AG10803 (cell line): ENCODE measurements at regions not wholly inside any gene's neighbourhood (a gene's known extent, or its start where the extent isn't known, plus 50 kb on each side); places are given as distances from the start of the nearest gene placed in this dataset.

ENCODE experiments used
- DNase-seq: peaks from one replicate; pipeline ENCODE4 v3.0.0; 2010; ENCODE audit warnings: low read depth
- H3K4me3 ChIP-seq: 2 replicates; pipeline ENCODE4 v1.5.1; 2011; ENCODE audit warnings: mild to moderate bottlenecking, low read length, control low read depth
- CTCF ChIP-seq: conservative IDR thresholded peaks from 2 replicates; pipeline ENCODE4 v1.5.1; 2011; ENCODE audit warnings: mild to moderate bottlenecking, low read length, control low read depth, inconsistent platforms

DNA sequence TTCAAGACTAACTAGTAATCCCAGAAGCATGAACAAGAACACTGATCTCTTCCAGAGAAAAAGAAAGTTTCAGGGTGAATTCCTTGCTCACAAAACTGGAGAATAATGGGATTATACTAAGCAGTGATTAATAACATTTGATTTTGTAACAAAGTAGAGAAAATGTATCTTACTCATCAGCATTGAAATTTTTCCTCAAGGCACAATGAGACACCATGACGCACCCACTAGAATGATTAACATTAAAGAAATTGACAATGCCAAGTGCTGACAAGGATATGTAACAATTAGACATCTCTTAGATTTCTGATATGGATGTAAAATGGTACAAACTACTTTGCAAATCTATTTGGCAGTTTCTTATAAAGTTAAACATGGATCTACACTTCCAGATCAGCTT lies 101.1 kb upstream of the EPHA4 start:
- TF ChIP-seq CTCF, result no peak
- no peak for DNase-seq
- H3K4me3 ChIP-seq, result no peak overlapping the region

GRCh38 chr2:221671515-221671914 lies 99.4 kb upstream of the EPHA4 start:
- H3K4me3 ChIP-seq, result no peak overlapping the region
- TF ChIP-seq CTCF, result no peak
- no peak for DNase-seq

DNA sequence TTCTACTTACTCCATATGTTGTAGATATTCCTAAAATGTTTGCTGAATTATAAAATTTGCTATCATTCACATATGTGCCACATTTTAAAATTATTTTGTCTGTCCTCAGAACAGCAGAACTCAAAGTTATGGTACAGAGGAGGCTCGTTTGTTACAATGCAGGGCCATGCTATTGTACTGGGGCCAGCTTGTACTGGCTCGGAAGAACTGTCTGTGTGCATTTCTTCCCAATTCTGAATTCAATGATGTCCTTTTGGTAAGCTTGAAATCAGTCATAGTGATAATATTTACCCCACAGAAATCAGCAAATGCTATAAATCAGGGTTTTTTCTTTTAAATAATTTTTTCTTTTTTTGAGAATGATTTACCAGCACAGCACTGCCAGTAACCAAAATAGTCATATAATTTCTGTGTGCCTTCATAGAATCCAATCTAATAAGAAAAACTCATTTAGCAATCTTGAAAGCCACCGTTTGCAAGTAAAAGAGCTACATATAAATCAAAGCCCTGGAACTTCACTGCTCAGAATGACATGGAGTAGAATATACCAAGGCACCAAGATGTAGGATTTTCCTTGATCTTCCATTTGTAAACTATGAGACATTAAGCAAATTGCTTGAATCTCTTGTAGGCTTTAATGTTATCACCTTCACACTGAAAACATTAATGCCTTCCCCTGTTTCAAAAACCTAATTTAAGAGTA lies 90.7 kb upstream of the EPHA4 start:
- H3K4me3 ChIP-seq, result no peak overlapping the region
- no peak for TF ChIP-seq CTCF
- DNase-seq, result no peak

DNA sequence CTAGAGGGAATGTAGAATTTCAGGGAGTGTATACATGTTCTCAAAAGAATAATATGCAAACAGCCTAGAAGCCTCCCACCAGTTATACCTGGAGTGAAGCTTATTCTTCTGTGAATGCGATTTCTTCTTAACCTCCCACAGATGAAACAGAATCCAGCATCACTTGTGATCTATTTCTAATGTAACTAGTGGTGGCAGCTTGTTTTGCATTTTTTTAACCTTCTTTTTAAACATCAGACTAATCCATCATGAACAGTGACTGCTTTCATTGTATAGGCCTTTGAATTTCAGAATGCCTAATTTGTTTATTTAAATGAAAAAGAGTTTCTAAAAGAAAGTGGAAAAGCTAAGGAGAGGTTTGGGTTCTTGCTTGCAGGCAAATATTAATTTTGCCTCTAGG lies 85.7 kb upstream of the EPHA4 start:
- no peak for TF ChIP-seq CTCF
- H3K4me3 ChIP-seq, result no peak overlapping the region
- DNase-seq, result no peak

DNA sequence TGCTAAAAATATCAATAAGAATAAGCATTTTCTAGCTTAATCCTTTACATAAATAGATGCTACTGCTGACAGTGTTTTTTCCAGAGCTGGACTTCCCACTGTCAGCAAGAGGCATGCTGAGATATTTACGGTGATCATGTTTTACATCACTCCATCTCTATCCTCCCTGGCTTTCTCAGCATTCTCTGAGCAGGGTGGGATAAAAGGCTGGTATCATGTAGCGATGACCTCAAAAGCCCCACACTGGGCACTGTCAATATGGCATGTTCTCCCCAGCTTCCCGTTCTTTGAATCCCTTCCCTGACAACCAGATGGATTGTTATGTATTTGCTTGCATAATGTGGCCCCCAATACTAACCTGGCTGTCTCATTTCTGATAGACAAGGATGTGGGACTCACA lies 83.2 kb upstream of the EPHA4 start:
- no peak overlapping the region for H3K4me3 ChIP-seq
- no peak for DNase-seq
- no peak for TF ChIP-seq CTCF

GRCh38 chr2:221653182-221653581 lies 81.1 kb upstream of the EPHA4 start:
- H3K4me3 ChIP-seq, result no peak overlapping the region
- TF ChIP-seq CTCF, result no peak
- DNase-seq, result no peak

DNA sequence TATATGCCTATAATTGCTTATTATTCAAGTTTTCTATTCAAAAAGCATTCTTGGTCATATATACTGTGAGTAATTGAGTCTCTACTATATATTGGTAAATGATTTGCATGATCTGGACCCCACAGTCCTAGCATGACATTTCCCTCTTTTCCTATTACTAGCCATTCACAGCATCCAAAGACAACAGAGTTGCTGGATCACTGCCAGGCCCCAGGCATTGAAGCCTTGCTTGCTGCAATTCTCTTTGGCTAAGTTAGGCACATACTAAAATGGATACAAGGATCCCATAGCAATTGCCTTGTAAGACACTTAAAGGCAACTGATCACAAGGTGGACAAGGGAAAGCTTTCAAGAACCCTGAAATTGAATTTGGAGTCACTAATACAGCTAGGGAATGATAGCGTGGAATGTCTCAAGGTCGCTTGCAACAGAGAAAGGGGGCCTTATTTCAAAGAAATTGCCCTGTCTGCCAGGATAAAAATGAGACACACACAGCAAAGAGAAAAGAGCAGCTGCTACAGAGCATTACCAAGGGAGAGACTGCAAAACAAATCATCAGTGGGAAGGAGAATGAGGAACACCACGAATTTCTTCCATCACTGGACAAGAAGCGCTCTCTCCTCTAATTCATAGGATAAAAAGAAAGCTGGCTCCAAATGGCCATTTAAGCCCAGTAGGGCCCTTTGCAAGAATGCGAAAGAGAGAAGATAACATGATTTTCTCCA lies 77.1 kb upstream of the EPHA4 start:
- no peak for DNase-seq

More for the DNA sequence above, 77.1 kb upstream of the EPHA4 start:
- no peak overlapping the region for H3K4me3 ChIP-seq
- TF ChIP-seq CTCF, result no peak
